Uterus (tissue), 3 donors: ENCODE measurements at regions not wholly inside any gene's neighbourhood (a gene's known extent, or its start where the extent isn't known, plus 50 kb on each side); places are given as distances from the start of the nearest gene placed in this dataset.

Source experiments
- DNase-seq, 2 donors: peaks; one replicate each; pipeline ENCODE4 v3.0.0-alpha.2; 2019 to 2020
- H3K27ac ChIP-seq, 2 donors: fragments of 200-600 bp; sonication (generic); 1 replicate in 1 of 2; 2 replicates in 1 of 2; pipeline ENCODE4 v1.5.1; 2016 to 2018
- H3K27me3 ChIP-seq, 2 donors: fragments of 200-600 bp; sonication (generic); one replicate each; pipeline ENCODE4 v1.5.1; 2018 to 2019; ENCODE audit warnings: control low read depth in 1 of 2
- H3K36me3 ChIP-seq, 2 donors: fragments of 200-600 bp; sonication (generic); one replicate each; pipeline ENCODE4 v1.5.1; 2019; ENCODE audit warnings: control low read depth in 1 of 2
- H3K4me1 ChIP-seq, 2 donors: fragments of 200-600 bp; sonication (generic); one replicate each; pipeline ENCODE4 v1.5.1; 2018 to 2019; ENCODE audit warnings: control low read depth in 1 of 2
- H3K4me3 ChIP-seq, 2 donors: fragments of 200-600 bp; sonication (generic); 1 replicate in 1 of 2; 2 replicates in 1 of 2; pipeline ENCODE4 v1.5.1; 2018 to 2019; ENCODE audit warnings: mild to moderate bottlenecking in 1 of 2
- H3K9me3 ChIP-seq, 2 donors: fragments of 200-600 bp; sonication (generic); one replicate each; pipeline ENCODE4 v1.5.1; 2019; ENCODE audit warnings: control low read depth in 1 of 2
- POLR2A ChIP-seq, 2 donors: fragments of 450-650 bp; IDR thresholded peaks; one replicate each; pipeline ENCODE4 v1.6.1; 2016; ENCODE audit warnings: antibody characterized with exemption in 2 of 2, mild to moderate bottlenecking in 1 of 2, moderate library complexity in 1 of 2
- intact Hi-C: fragments of 100-400 bp; cut with DNase I; formaldehyde crosslinking; loops from one replicate; pipeline ENCODE4 v1.15.1; 2023; ENCODE audit warnings: low total_unique reads
- TF ChIP-seq, protein P1 (sequence below), 4 experiments: fragments of 200-600 bp in 2 of 4; fragments of 450-650 bp in 2 of 4; sonication (generic) in 2 of 4; IDR thresholded peaks; one replicate each; pipeline ENCODE4 v1.5.1; 2016 to 2019; ENCODE audit warnings: antibody characterized with exemption in 4 of 4, mild to moderate bottlenecking in 2 of 4, moderate library complexity in 1 of 4
- donor health status: DM: yes; HTN: yes; CAD: no.

DNA sequence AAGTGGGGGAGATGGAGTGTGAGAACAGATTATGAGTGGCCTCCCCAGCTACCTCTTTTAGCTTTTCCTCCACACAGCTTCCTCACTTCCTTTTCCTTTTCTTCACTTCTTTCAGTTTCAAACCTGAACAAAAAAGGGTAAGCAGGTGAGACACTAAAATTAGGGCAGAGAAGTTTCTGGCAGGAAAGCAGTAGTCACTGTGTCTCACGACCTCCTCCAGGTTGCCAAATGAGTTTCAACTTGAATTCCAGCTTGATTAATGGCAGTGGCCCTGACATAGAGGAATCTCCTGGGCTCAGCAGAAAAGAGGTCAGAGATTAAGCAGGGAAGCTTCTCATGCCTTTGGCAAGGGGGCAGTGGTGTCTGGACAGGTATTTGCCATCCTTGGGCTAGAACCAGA lies 63.7 kb upstream of the SPINK5 start:
- TF ChIP-seq, protein P1, sequence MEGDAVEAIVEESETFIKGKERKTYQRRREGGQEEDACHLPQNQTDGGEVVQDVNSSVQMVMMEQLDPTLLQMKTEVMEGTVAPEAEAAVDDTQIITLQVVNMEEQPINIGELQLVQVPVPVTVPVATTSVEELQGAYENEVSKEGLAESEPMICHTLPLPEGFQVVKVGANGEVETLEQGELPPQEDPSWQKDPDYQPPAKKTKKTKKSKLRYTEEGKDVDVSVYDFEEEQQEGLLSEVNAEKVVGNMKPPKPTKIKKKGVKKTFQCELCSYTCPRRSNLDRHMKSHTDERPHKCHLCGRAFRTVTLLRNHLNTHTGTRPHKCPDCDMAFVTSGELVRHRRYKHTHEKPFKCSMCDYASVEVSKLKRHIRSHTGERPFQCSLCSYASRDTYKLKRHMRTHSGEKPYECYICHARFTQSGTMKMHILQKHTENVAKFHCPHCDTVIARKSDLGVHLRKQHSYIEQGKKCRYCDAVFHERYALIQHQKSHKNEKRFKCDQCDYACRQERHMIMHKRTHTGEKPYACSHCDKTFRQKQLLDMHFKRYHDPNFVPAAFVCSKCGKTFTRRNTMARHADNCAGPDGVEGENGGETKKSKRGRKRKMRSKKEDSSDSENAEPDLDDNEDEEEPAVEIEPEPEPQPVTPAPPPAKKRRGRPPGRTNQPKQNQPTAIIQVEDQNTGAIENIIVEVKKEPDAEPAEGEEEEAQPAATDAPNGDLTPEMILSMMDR (IDR thresholded peaks at IDR 0.05), result no peak
- no peak for TF ChIP-seq POLR2A (IDR thresholded peaks at IDR 0.05)
- Histone ChIP-seq H3K9me3 (no peaks in the 10 kb centered on the region), H3K4me1 (no peaks in the 10 kb centered on the region), H3K36me3 (no peaks in the 10 kb centered on the region), H3K27ac (no peak overlapping the region), H3K4me3 (no peak overlapping the region), H3K27me3 (no peaks in the 10 kb centered on the region)
- intact Hi-C loops, result no loop called here
- no peak for DNase-seq

DNA sequence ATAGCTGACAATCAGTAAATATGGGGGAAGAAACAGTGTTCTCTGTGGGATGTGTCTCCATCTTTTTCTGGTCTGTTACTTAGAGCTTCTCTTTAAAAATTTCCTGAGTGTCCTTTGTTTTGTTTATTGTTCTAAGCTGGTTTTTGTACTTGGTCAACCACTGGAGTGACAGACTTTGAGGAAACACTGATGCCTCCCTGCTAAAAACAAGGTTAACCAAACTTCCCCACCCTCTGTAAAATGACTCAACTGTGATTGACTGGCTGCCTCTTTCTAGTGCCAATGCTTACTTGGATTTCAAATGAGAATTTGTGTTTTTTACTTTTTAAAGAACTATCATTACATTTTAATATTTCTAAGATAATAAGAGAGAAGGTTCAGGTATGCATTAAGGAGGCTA lies 65.1 kb upstream of the SPINK5 start:
- Histone ChIP-seq H3K4me3 (no peak overlapping the region), H3K27me3 (no peaks in the 10 kb centered on the region), H3K27ac (no peak overlapping the region), H3K36me3 (no peaks in the 10 kb centered on the region), H3K4me1 (no peaks in the 10 kb centered on the region), H3K9me3 (no peaks in the 10 kb centered on the region)
- intact Hi-C loops, result no loop called here
- no peak for DNase-seq
- TF ChIP-seq, protein P1 (IDR thresholded peaks at IDR 0.05), result no peak
- no peak for TF ChIP-seq POLR2A (IDR thresholded peaks at IDR 0.05)

DNA sequence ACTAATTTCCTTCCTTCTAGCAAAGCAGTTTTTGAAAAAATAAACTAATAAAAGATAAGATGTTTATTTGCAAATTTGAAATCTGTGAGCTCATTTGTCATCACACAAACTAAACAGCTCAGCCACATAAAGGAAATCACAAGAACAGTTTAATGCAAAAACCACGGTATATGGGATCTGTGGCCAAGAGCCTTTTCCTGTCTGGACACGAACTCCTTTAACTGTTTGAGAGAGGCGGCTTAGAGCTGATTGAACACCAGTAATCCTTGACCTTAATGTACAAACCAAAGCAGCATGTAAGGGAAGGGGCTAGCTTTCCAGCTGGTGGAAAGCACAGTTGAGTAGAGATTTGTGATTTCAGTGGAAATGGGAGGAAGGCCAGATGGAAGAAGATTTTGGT lies 66.3 kb upstream of the SPINK5 start:
- H3K27ac ChIP-seq, result no peak overlapping the region
- no peaks in the 10 kb centered on the region for H3K36me3 ChIP-seq
- TF ChIP-seq POLR2A (IDR thresholded peaks at IDR 0.05), result no peak
- TF ChIP-seq, protein P1 (IDR thresholded peaks at IDR 0.05), result no peak
- no peak overlapping the region for H3K4me3 ChIP-seq
- intact Hi-C loops, result no loop called here
- no peak for DNase-seq
- H3K27me3 ChIP-seq, result no peaks in the 10 kb centered on the region
- H3K9me3 ChIP-seq, result no peaks in the 10 kb centered on the region
- no peaks in the 10 kb centered on the region for H3K4me1 ChIP-seq

DNA sequence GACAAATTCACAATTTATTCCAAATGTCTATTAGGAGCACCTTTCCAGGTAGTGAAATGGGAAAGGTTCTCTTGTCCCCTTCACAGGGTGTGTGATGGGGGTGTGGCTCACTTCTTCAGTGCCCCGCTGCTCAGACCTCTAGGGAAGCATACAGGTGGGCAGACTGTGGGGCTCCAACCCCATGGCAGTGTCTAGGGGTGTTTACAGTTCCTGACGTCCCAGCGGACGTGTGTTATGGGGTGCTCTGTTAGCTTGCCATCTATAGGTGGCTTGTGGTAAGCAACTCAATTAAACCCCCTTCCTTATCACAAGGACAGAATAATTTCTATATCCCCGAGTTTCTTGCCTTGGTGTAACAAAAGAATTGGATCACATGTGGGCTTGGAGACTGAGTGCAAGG lies 67.4 kb upstream of the SPINK5 start:
- Histone ChIP-seq H3K4me3 (no peak overlapping the region), H3K4me1 (no peaks in the 10 kb centered on the region), H3K27ac (no peak overlapping the region), H3K36me3 (no peaks in the 10 kb centered on the region), H3K27me3 (no peaks in the 10 kb centered on the region), H3K9me3 (no peaks in the 10 kb centered on the region)
- DNase-seq, result no peak
- intact Hi-C loops, result no loop called here
- TF ChIP-seq, protein P1 (IDR thresholded peaks at IDR 0.05), result no peak
- TF ChIP-seq POLR2A (IDR thresholded peaks at IDR 0.05), result no peak

DNA sequence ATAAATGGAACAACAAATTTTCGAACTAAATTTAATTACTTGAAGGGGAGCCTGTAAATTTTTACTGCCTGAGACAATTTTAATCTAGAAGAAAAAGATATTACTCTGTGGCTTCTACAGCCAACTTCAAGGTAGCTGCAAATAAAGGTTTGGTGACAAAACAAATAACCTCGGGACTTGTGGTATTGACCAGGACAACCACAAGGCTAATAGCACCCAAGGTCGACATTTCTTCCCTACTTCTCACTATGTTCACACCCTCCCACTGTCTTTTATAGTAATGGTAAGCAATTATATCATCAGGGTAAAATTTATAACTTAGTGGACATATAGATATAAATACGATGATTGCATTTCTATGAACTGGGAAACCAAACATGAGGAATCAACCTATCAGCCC lies 67.9 kb upstream of the SPINK5 start:
- DNase-seq, result no peak
- Histone ChIP-seq H3K27ac (no peak overlapping the region), H3K27me3 (no peaks in the 10 kb centered on the region), H3K36me3 (no peaks in the 10 kb centered on the region), H3K9me3 (no peaks in the 10 kb centered on the region), H3K4me1 (no peaks in the 10 kb centered on the region), H3K4me3 (no peak overlapping the region)
- TF ChIP-seq, protein P1 (IDR thresholded peaks at IDR 0.05), result no peak
- no peak for TF ChIP-seq POLR2A (IDR thresholded peaks at IDR 0.05)
- intact Hi-C loops, result no loop called here
